ENCODE measurements at regions not wholly inside any gene's neighbourhood (a gene's known extent, or its start where the extent isn't known, plus 50 kb on each side); places are given as distances from the start of the nearest gene placed in this dataset.
"Not testable (repeated sequence)": the region's sequence is repeated elsewhere in the genome, so short reads cannot be mapped to it uniquely, and the experiment has no call there.

GRCh38 chr2:87075054-87075790 lies 53.6 kb upstream of the PLGLB1 start:
- in situ Hi-C loops (cut with HindIII; ENCODE audit: low sequenced_read_pairs) = not testable (repeated sequence)
- DNase-seq (ENCODE audit: low spot score) = peak; percentile 19

- peak; percentile 37 for DNase-seq (ENCODE audit: low spot score)
- in situ Hi-C loops (cut with HindIII; ENCODE audit: low sequenced_read_pairs) = not testable (repeated sequence)
Observed at GRCh38 chr2:87075791-87076252, 54.2 kb upstream of the PLGLB1 start.

- peak; percentile 82 for DNase-seq (ENCODE audit: low spot score)
- in situ Hi-C loops (cut with HindIII; ENCODE audit: low sequenced_read_pairs) = not testable (repeated sequence)
Observed at GRCh38 chr2:87076253-87077123, 54.8 kb upstream of the PLGLB1 start.

GRCh38 chr2:87077124-87077446 lies 55.4 kb upstream of the PLGLB1 start:
- in situ Hi-C loops (cut with HindIII; ENCODE audit: low sequenced_read_pairs); DNase-seq (ENCODE audit: low spot score): not testable (repeated sequence)

GRCh38 chr2:87081727-87082126 lies 60.1 kb upstream of the PLGLB1 start:
- in situ Hi-C loops (cut with HindIII; ENCODE audit: low sequenced_read_pairs); DNase-seq (ENCODE audit: low spot score): not testable (repeated sequence)

- in situ Hi-C loops (cut with HindIII; ENCODE audit: low sequenced_read_pairs); DNase-seq (ENCODE audit: low spot score): not testable (repeated sequence)
Observed at GRCh38 chr2:87088079-87088478, 66.4 kb upstream of the PLGLB1 start.

GRCh38 chr2:87089401-87089800 lies 67.8 kb upstream of the PLGLB1 start:
- DNase-seq (ENCODE audit: low spot score); in situ Hi-C loops (cut with HindIII; ENCODE audit: low sequenced_read_pairs): not testable (repeated sequence)

GRCh38 chr2:87093252-87093651 lies 71.6 kb upstream of the PLGLB1 start:
- in situ Hi-C loops (cut with HindIII; ENCODE audit: low sequenced_read_pairs) = not testable (repeated sequence)

GRCh38 chr2:87093937-87094529 lies 72.4 kb upstream of the PLGLB1 start:
- in situ Hi-C loops (cut with HindIII; ENCODE audit: low sequenced_read_pairs); DNase-seq (ENCODE audit: low spot score): not testable (repeated sequence)

More at GRCh38 chr2:87093252-87093651, 71.6 kb upstream of the PLGLB1 start:
- not testable (repeated sequence) for DNase-seq (ENCODE audit: low spot score)

GRCh38 chr2:87095804-87096203 lies 74.2 kb upstream of the PLGLB1 start:
- DNase-seq (ENCODE audit: low spot score) = not testable (repeated sequence)

GRCh38 chr2:87128761-87129553 lies 107.3 kb upstream of the PLGLB1 start:
- in situ Hi-C loops (cut with HindIII; ENCODE audit: low sequenced_read_pairs); DNase-seq (ENCODE audit: low spot score): not testable (repeated sequence)

More at GRCh38 chr2:87095804-87096203, 74.2 kb upstream of the PLGLB1 start:
- in situ Hi-C loops (cut with HindIII; ENCODE audit: low sequenced_read_pairs) = not testable (repeated sequence)

- in situ Hi-C loops (cut with HindIII; ENCODE audit: low sequenced_read_pairs); DNase-seq (ENCODE audit: low spot score): not testable (repeated sequence)
Observed at GRCh38 chr2:87132577-87132976, 110.9 kb upstream of the PLGLB1 start.

GRCh38 chr2:87151835-87152493 lies 130.3 kb upstream of the PLGLB1 start:
- in situ Hi-C loops (cut with HindIII; ENCODE audit: low sequenced_read_pairs); DNase-seq (ENCODE audit: low spot score): not testable (repeated sequence)

GRCh38 chr2:87174454-87174853 lies 152.8 kb upstream of the PLGLB1 start:
- DNase-seq (ENCODE audit: low spot score); in situ Hi-C loops (cut with HindIII; ENCODE audit: low sequenced_read_pairs): not testable (repeated sequence)

- in situ Hi-C loops (cut with HindIII; ENCODE audit: low sequenced_read_pairs); DNase-seq (ENCODE audit: low spot score): not testable (repeated sequence)
Observed at GRCh38 chr2:87183373-87183772, 161.7 kb upstream of the PLGLB1 start.

- DNase-seq (ENCODE audit: low spot score); in situ Hi-C loops (cut with HindIII; ENCODE audit: low sequenced_read_pairs): not testable (repeated sequence)
Observed at GRCh38 chr2:87184260-87184659, 162.6 kb upstream of the PLGLB1 start.

GRCh38 chr2:87189214-87189613 lies 167.6 kb upstream of the PLGLB1 start:
- DNase-seq (ENCODE audit: low spot score); in situ Hi-C loops (cut with HindIII; ENCODE audit: low sequenced_read_pairs): not testable (repeated sequence)

- DNase-seq (ENCODE audit: low spot score); in situ Hi-C loops (cut with HindIII; ENCODE audit: low sequenced_read_pairs): not testable (repeated sequence)
Observed at GRCh38 chr2:87193336-87193735, 171.7 kb upstream of the PLGLB1 start.
